Mesodermal cell (in vitro differentiated cells): ENCODE measurements at regions not wholly inside any gene's neighbourhood (a gene's known extent, or its start where the extent isn't known, plus 50 kb on each side); places are given as distances from the start of the nearest gene placed in this dataset.

Experiments used
- H3K27ac ChIP-seq: 2 replicates; pipeline ENCODE4 v1.7.0; 2013; ENCODE audit warnings: mild to moderate bottlenecking, low read depth, low read length, moderate library complexity; ENCODE audit not compliant: severe bottlenecking
- H3K36me3 ChIP-seq: 2 replicates; pipeline ENCODE4 v1.7.1; 2013; ENCODE audit warnings: mild to moderate bottlenecking, low read length, moderate library complexity; ENCODE audit not compliant: control insufficient read depth, insufficient read depth
- H3K4me1 ChIP-seq: one replicate; pipeline ENCODE4 v1.7.1; 2013; ENCODE audit warnings: mild to moderate bottlenecking, low read length; ENCODE audit not compliant: insufficient read depth, control insufficient read depth, poor library complexity, severe bottlenecking
- H3K4me3 ChIP-seq: 2 replicates; pipeline ENCODE4 v1.7.0; 2013; ENCODE audit warnings: low read length, control low read depth, mild to moderate bottlenecking; ENCODE audit not compliant: insufficient read depth, poor library complexity, severe bottlenecking; ENCODE audit errors: extremely low read depth
- H3K9me3 ChIP-seq: 2 replicates; pipeline ENCODE4 v1.7.1; 2013; ENCODE audit warnings: mild to moderate bottlenecking, low read length, moderate library complexity; ENCODE audit not compliant: control insufficient read depth
- WGBS, 2 experiments: methylation state at CpG; one replicate each; pipeline ENCODE4 v1.1.5; 2013; ENCODE audit warnings: missing lambda C conversion rate in 2 of 2; ENCODE audit not compliant: insufficient coverage in 2 of 2; 5-methylcytosine and 5-hydroxymethylcytosine counted together

DNA sequence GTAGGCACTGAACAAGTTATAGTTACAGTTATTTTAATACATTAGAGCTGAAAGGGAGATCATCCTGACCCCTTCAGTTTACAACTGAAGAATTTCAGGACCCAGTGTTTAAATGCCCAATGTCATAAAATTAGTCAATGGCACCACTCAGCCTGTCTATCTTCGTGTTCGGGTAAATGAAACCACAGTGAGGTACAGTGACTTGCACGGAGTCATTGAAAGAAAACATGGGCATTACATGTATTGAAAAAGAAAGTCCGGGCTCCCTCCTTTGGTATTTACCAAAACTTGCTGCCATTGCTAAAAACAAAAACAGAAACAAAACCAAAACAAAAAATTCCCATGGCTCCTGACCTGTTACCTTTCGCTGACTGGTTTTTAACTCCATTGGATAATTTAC, 131.7 kb downstream of the SH2D1A start:
- WGBS, 2 experiments = no CpG with 5 or more reads among the region's 5 CpGs
- no peaks in the 10 kb centered on the region for H3K9me3 ChIP-seq
- H3K4me1 ChIP-seq = no peaks in the 10 kb centered on the region
- H3K36me3 ChIP-seq = no peaks in the 10 kb centered on the region
- no peak overlapping the region for H3K27ac ChIP-seq
- H3K4me3 ChIP-seq = no peak overlapping the region

DNA sequence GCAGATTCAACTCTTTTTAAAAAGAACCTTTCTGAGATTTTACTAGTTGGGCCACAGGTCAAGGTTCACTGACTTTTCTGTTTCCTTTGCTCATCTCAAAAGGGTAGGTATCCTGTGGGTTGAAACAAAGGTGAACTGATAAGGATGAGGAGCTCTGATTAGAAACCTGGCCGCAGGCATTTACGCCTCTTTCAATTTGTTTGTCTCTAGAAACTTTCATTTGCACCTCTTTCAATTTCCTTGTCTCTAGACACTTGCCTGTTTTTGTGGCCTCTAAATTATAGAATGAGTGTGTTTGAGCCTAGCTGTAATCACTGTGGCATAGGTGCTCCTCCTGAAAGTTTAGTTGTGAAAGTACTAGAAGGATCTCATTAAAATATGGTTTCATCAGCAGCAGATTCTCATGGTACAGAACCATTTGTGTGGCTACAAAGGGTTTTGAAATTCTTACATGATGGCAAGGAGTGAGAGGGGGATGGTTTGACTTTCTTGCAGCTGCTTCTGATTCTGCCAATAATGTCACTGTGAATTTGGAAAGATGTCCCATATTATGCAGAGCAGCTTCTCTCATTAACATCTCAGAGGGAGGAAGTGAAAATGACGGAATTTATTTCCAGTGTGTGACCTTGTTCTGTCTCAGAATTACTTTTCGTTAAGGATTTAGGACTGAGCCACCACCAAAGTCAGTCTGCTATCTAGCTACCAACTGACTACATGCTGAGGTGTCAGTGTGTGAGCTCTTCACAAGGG, 142.2 kb downstream of the SH2D1A start:
- no peaks in the 10 kb centered on the region for H3K36me3 ChIP-seq
- no CpG with 5 or more reads among the region's 4 CpGs for WGBS, 2 experiments
- H3K27ac ChIP-seq = no peak overlapping the region
- H3K4me1 ChIP-seq = no peaks in the 10 kb centered on the region
- no peaks in the 10 kb centered on the region for H3K9me3 ChIP-seq
- no peak overlapping the region for H3K4me3 ChIP-seq

DNA sequence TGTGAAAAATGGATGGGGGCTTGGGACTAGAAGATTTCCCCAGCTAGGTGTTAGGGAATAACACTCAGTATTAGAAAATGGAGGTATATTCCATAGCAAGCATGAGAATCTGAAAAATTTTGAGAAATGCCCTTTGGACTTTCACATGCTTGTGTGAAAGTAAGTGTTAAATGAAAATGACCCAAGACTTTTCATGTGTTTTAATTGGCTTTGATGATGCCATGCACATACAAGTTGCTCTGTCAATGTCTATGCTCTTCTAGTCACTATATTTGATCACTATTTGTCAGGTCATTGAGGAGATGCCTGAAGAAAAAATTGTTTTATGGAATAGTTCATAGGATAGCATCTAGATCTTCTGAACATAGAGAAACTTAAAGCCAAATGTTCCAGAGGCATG, 147.6 kb downstream of the SH2D1A start:
- Histone ChIP-seq H3K4me3 (no peak overlapping the region), H3K4me1 (no peaks in the 10 kb centered on the region), H3K27ac (no peak overlapping the region), H3K9me3 (no peaks in the 10 kb centered on the region), H3K36me3 (no peaks in the 10 kb centered on the region)

DNA sequence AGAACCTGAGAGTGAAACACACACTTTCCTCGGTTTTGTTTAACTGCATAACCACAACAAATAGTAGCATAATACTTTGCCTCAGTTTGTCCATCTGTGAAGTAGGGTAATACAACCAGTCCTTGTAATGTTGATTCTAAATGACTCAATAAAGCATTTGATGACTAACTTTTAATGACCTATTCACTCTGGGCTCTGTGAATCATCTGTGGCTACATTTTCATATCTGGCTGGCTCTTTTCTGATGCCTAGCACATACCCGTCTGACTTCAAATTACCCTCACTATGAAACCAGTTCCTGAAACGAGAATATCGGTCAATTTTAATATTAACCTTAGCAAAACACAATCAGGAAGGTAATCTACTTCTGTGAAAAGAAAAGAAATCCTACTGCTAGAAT, 151.0 kb downstream of the SH2D1A start:
- H3K36me3 ChIP-seq = no peaks in the 10 kb centered on the region
- no peaks in the 10 kb centered on the region for H3K9me3 ChIP-seq
- no peak overlapping the region for H3K27ac ChIP-seq
- H3K4me3 ChIP-seq = no peak overlapping the region
- whole genome bisulfite sequencing, 2 experiments = no CpG with 5 or more reads among the region's 4 CpGs
- peaks cover 3% of the 10 kb centered on the region for H3K4me1 ChIP-seq

DNA sequence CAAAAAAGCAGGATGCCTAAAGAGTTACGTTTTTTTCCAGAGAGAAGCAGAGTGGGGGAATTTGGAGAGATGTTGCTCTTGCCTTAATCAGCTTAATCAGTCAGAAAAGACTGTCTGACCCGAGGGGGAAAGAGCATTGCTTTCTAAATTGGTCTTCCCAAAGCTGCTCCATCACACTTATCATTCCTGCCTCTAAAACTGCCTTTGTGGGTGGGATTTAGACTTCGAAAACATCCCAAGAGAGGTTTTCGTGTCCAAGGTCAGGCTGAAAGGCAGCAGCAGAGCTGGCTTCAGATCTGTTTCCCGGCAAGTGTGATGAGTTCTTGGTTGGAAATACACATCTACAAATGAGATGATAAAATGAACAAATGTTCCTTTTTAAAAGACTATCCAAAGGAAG, 155.2 kb downstream of the SH2D1A start:
- no peak overlapping the region for H3K4me3 ChIP-seq
- H3K9me3 ChIP-seq = no peaks in the 10 kb centered on the region
- peaks cover 10% of the 10 kb centered on the region for H3K4me1 ChIP-seq
- 80% methylated on average over 1 of the region's 5 CpGs; no CpG with 5 or more reads in 1 of the 2 experiments for WGBS, 2 experiments
- H3K36me3 ChIP-seq = no peaks in the 10 kb centered on the region
- H3K27ac ChIP-seq = peak overlapping the region; percentile 23

DNA sequence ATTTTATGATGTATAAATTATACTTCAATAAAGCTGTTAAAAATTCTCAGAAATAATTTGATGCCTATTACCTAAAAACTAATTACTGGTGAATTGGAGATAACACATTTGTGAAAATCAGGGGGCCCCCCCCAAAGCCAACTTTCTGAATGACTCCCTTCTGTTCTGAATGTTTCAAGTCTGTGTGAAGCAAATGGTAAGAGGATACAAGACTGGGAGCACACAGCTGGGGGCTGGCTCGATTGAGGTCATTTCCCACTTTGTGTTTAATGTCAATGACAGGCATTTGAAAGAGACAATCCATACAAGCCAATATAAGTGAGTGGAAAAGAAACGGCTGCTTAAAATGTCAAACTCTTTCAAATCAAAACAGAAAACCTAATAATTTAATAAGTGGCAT, 155.8 kb downstream of the SH2D1A start:
- Histone ChIP-seq H3K36me3 (no peaks in the 10 kb centered on the region), H3K4me1 (peaks cover 15% of the 10 kb centered on the region), H3K9me3 (no peaks in the 10 kb centered on the region), H3K27ac (no peak overlapping the region), H3K4me3 (no peak overlapping the region)
- 0% methylated on average over 1 of the region's 2 CpGs; no CpG with 5 or more reads in 1 of the 2 experiments for WGBS, 2 experiments

DNA sequence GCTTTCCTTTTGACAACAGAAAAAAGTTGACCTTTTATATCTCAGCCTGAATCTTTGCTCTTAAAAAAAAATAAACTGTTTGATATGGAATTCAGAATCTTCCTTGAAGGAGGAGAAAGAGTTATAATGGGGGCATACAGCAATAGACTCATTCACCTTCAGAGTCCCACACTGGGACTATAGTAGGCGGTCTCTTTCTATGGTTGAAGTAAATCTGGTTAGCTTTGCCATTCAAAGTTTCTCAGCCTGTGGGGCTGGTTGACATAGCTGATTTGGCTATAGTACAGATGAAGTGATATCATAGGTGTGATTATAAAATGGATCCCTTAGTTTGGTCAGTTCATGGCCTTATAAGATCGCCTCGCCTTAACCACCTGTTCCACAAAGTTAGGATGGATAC, 156.2 kb downstream of the SH2D1A start:
- Histone ChIP-seq H3K4me3 (no peak overlapping the region), H3K4me1 (peaks cover 17% of the 10 kb centered on the region), H3K9me3 (no peaks in the 10 kb centered on the region), H3K27ac (no peak overlapping the region), H3K36me3 (no peaks in the 10 kb centered on the region)
- WGBS, 2 experiments = no CpG with 5 or more reads among the region's 3 CpGs

DNA sequence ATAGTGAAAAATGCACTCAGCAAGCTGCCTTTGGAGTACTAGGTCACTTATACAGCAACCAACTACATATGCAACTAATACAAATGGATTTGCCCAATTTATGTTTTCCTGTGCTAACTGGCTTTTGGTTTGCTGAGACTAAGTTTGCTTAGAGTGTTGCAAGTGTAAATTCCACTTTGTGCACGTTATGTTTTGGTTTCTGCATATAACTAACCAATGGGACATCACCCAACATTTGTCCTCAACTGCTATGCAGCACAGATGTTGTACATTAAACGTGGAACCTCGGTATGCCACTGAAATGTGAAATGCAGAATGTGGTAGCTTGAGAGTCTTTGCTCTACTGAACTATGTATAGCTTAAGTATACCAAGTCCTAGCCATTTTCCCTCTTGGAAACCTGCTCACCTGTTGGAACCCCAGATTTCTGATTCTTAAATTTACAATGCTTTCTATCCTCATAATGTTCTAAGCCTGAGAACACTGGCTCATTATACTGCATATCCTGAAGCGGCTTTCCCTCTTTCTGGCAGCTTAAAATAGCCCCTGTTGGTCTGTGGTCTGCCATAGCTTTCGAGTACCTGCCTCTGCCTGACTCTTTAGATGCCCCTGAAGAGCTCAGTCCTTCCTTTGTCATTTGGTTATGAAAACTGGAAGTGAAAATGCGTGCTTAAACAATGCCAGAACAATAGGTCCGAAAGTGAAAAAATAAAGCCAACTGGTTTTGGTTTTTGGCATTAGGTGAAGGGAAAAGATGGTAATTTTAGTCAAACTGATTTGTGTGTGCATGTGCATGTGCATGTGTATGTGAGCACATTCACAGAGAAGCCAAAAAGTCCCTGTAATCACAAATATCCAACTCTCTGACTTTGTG, 158.0 kb downstream of the SH2D1A start:
- Histone ChIP-seq H3K9me3 (no peaks in the 10 kb centered on the region), H3K27ac (no peak overlapping the region), H3K4me1 (peaks cover 17% of the 10 kb centered on the region), H3K36me3 (no peaks in the 10 kb centered on the region), H3K4me3 (no peak overlapping the region)
- no CpG with 5 or more reads among the region's 7 CpGs for WGBS, 2 experiments

DNA sequence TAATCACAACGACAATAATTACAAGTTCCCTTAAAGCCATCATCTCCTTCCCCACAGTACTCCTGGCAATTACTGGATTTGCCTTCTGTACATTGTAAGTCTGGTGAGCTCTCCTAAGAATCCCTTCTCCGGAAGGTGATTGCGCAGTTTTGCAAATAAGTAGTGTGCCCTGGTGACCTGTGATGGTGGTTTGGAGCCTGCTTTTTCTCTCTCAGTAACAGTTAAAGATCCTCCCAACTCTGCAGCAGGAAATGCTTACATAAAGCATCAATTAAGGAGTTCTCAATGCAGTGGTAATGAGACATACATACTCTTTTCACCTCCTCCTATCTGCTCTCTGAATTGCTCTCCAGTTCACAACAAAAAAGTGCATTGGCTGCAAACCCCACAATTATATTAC, 159.7 kb downstream of the SH2D1A start:
- no CpG with 5 or more reads among the region's 3 CpGs for WGBS, 2 experiments
- Histone ChIP-seq H3K36me3 (no peaks in the 10 kb centered on the region), H3K4me3 (no peak overlapping the region), H3K9me3 (no peaks in the 10 kb centered on the region), H3K4me1 (peaks cover 17% of the 10 kb centered on the region), H3K27ac (no peak overlapping the region)

DNA sequence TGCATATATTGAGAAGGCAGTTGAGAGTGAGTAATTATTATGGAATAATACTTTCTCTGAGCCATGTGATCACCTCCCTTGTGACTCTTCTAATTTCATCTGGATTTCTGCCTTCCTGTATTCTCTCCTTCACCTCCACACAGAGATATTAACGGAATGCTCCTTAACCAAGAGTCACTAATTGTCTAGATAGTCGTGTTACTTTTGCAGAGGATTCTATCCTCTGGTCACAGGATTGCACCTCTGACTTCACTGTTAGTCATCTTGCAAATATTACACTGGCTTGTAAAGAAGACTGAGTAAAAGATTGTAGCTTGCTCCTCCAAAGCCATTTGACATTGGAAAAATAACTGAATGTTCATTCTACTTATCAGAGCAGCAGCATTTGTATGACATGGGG, 160.9 kb downstream of the SH2D1A start:
- H3K4me1 ChIP-seq = peaks cover 14% of the 10 kb centered on the region
- WGBS, 2 experiments = no CpG with 5 or more reads among the region's 2 CpGs
- no peak overlapping the region for H3K4me3 ChIP-seq
- no peaks in the 10 kb centered on the region for H3K9me3 ChIP-seq
- H3K27ac ChIP-seq = no peak overlapping the region
- no peaks in the 10 kb centered on the region for H3K36me3 ChIP-seq

DNA sequence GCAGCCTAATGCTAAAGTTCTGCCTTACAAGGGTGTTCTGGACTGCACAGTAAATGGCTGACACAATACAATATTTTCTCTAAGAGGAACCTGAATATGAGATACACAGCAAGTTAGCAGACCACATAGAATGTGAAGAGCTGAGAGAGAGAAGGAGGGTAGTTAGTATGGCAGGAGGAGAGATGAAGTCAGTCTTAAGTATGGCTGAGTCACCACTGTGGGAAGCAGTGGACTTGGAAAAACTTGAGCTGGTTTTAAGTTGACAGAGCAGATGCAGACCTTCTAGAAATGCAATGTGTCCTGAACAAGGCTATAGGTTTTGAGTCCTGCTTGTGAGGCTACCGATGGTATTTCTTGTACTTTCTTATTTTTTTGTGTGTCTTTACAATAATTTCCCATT, 172.5 kb downstream of the SH2D1A start:
- Histone ChIP-seq H3K36me3 (no peaks in the 10 kb centered on the region), H3K4me1 (no peaks in the 10 kb centered on the region), H3K9me3 (no peaks in the 10 kb centered on the region), H3K4me3 (no peak overlapping the region), H3K27ac (no peak overlapping the region)
- no CpG with 5 or more reads among the region's 1 CpG for WGBS, 2 experiments
